VCaP (cell line): ENCODE measurements at regions not wholly inside any gene's neighbourhood (a gene's known extent, or its start where the extent isn't known, plus 50 kb on each side); places are given as distances from the start of the nearest gene placed in this dataset.

Experiments used
- H3K27ac ChIP-seq: fragments of 450-650 bp; 2 replicates; pipeline ENCODE4 v1.5.1; 2017
- TF ChIP-seq, protein P1 (sequence below): fragments of 450-650 bp; conservative IDR thresholded peaks from 2 replicates; pipeline ENCODE4 v1.5.1; 2017; ENCODE audit warnings: mild to moderate bottlenecking, moderate library complexity

DNA sequence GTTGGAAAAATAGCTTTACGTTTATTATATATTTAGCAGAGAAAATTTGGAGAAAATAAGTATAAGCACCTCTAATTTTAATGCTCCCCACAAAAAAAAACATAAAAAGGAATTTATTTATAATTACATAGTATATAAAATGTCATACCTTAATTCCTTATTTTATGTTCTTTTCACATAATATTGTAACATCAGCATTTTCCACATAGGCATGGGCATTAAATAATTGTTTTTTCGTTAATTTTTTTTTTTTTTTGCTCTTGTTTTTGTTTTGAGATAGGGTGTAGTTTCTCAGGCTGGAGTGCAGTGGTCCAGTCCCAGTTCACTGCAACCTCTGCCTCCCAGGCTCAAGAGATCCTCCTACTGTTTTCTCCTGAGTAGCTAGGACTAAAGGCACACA is 329.8 kb upstream of the FOXG1 start:
- TF ChIP-seq, protein P1, sequence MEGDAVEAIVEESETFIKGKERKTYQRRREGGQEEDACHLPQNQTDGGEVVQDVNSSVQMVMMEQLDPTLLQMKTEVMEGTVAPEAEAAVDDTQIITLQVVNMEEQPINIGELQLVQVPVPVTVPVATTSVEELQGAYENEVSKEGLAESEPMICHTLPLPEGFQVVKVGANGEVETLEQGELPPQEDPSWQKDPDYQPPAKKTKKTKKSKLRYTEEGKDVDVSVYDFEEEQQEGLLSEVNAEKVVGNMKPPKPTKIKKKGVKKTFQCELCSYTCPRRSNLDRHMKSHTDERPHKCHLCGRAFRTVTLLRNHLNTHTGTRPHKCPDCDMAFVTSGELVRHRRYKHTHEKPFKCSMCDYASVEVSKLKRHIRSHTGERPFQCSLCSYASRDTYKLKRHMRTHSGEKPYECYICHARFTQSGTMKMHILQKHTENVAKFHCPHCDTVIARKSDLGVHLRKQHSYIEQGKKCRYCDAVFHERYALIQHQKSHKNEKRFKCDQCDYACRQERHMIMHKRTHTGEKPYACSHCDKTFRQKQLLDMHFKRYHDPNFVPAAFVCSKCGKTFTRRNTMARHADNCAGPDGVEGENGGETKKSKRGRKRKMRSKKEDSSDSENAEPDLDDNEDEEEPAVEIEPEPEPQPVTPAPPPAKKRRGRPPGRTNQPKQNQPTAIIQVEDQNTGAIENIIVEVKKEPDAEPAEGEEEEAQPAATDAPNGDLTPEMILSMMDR = no peak
- H3K27ac ChIP-seq = no peak overlapping the region

DNA sequence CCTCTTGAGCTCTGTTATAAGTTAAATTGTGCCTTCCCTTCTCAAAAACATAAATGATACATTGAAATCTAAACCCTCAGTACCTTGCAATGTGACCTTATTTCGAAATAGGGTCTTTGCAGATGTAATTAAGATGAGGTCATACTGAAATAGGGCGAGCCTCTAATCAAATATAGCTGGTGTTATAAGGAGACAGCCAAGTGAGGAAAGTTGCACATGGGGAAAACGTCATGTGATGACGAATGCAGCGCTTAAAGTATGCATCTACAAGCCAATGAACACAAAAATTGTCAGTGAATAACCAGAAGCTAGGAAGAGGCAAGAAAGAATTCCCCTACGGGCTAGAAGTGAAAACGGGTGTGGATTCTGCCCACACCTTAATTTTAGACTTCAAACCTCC is 305.2 kb upstream of the FOXG1 start:
- no peak overlapping the region for H3K27ac ChIP-seq
- TF ChIP-seq, protein P1 = no peak

DNA sequence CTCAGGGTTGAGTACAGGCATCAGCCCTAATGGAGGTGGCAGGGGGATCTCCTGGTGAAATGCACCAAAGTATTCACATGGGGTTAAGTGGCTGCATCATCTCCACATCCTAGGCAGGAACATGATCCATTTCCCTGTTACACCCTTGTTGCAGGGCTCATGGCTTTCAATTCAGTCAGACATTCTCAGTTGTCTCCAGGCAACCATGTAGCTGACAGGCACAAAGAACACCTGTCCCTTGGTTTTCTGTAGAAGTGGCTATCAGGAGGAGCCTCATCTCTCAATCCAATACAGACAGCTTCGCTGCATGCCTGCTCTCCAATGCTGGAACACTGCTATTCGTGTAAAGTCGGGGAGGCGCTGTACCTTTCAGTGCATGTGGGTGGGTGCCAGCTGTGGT is 299.0 kb upstream of the FOXG1 start:
- TF ChIP-seq, protein P1 = no peak
- no peak overlapping the region for H3K27ac ChIP-seq

DNA sequence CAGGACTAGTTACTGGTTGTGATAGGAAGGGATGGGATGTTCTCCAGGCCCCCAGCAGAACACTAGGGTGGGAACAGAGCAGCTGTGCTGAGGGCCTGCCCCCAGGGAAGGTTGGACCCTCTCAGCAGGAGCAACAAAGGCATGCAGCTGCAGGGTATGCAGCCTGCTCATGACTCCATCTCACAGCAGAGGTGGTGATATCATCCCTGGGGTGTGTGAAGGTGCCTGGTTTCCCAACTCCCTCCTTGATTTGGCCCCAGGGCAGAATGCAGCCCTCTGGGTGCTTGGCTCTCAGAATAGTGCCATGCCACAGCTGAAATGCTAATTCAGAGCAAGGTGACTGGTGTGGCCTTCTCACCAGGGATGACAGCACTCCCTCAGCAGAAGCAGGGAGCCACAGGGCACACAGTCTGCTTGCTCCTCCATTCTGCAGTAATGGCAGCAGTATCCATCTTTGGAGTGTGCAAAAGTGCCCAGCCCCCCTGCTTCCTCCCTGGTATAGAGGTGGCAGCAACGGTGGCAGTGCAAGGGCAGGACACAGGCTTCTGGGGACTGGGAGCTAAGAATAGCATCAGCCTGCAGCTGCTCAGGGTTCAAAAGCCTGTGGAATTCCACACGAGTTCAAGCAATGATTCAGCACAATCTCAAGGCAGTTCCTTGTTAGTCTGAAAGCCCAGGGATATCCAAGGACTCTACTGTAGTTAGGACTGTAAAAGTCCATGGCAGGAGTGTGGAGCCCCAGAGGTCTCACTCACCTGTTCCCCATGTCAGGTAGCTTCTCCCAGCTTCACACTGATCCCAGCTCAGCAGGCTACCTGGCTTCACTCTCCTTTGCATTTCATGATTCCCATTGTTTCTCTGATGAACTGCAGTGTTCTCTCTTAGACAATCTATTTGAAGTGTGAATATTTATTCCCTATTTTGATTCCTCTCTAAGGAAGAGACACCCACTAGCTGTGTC is 298.1 kb upstream of the FOXG1 start:
- H3K27ac ChIP-seq = no peak overlapping the region

DNA sequence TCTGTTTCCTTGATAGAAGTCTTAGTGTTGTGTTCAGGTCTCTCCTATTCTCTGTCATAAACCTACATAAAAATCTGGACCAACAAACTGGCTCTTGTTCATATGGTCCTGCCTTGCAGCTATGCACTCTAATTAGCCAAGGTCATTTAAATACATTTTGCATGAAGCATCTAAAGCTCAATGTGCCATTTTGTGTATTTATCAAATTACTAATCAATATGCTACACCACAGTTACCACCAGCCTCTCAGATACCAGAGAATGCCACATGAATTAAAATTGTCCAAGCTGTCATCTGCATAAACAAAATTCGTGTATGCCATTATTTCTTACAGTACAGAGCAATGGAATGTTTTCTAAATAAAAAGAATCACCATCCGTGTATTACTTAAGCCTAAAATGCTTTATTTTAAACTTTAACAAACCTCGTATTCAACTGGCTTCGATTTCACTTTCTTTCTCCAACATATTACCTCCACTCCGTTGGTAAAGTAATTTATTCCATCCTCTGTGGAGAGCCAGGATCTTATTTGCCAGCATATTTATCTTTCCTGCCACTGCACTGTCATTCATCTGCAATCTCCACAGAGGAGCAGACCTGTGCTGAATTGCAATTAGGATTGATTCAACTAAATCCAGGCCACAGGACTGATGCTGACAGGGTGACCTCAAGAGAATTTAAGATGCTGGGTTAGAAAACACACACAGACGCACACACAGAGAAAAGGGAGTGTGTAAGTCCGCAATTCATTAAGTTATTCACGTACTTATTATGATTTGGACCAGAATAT is 284.1 kb upstream of the FOXG1 start:
- no peak overlapping the region for H3K27ac ChIP-seq
- TF ChIP-seq, protein P1 = no peak

More for the DNA sequence above, 298.1 kb upstream of the FOXG1 start:
- TF ChIP-seq, protein P1 = no peak

DNA sequence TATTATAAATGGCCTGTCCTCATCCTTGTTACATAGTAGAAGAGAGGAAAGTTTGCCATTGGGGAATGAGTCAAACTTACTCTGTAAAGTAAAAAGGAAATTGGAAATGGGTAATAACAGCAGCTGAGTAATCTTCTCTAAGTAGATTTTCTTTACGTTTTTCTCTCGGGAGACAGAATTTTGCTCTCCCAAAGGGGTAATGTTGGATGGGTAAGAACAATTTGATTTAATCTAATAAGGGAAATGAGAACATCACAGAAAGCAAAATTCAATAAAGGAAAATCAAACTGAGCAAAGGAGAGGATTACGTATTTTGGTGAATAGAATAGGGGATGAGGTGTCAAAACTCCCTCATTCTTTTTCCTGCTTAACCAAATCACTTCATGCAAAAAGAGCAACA is 283.1 kb upstream of the FOXG1 start:
- H3K27ac ChIP-seq = no peak overlapping the region
- TF ChIP-seq, protein P1 = no peak

DNA sequence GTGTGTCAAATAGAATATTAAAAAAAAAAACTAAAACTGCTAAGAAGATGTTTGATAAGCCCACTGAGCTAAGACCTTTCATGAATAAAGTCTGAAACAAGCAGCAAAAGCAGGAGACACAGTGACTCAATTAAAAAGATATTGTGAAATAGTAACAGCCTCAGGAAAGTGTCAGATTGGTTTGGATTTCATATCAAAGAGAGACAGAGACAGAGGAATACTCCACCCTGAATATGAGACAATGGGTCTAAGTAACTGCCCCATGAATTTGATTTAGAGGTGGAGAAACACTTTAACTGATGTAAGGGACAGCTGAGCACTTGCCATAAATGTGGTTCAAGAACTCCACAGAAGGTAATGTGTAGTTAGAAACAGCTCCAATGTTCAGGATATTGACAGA is 277.9 kb upstream of the FOXG1 start:
- H3K27ac ChIP-seq = no peak overlapping the region
- TF ChIP-seq, protein P1 = no peak
